ENCODE measurements at regions not wholly inside any gene's neighbourhood (a gene's known extent, or its start where the extent isn't known, plus 50 kb on each side); places are given as distances from the start of the nearest gene placed in this dataset.

- Histone ChIP-seq H3K9me3 (ENCODE audit: low read depth, low read length) (peaks cover 4% of the 10 kb centered on the region; the same call in 1 of the 2 replicates), H3K27ac (no peak overlapping the region), H3K4me3 (no peak overlapping the region), H3K9ac (ENCODE audit: insufficient read length) (no peak overlapping the region), H3K36me3 (ENCODE audit: insufficient read depth, low read length) (no peaks in the 10 kb centered on the region)
- no peak for TF ChIP-seq FOXP2 (optimal IDR thresholded peaks at IDR 0.05; ENCODE audit: control extremely low read depth, extremely low read length, insufficient read depth)
- no peak for TF ChIP-seq POLR2AphosphoS5 (IDR thresholded peaks at IDR 0.05; ENCODE audit: borderline replicate concordance, low read depth, low read length)
- no peak for TF ChIP-seq EZH2 (IDR thresholded peaks at IDR 0.05)
- no peak for DNase-seq (ENCODE audit: low read depth, low spot score)
These were observed 198.2 kb upstream of the COPS8 start for GRCh38 chr2:236887531-236887930.

- DNase-seq (ENCODE audit: low read depth, low spot score) = no peak
- Histone ChIP-seq H3K36me3 (ENCODE audit: insufficient read depth, low read length) (no peaks in the 10 kb centered on the region), H3K27ac (no peak overlapping the region), H3K9me3 (ENCODE audit: low read depth, low read length) (no peaks in the 10 kb centered on the region), H3K4me3 (no peak overlapping the region), H3K9ac (ENCODE audit: insufficient read length) (no peak overlapping the region)
- TF ChIP-seq FOXP2 (optimal IDR thresholded peaks at IDR 0.05; ENCODE audit: control extremely low read depth, extremely low read length, insufficient read depth) (no peak), POLR2AphosphoS5 (IDR thresholded peaks at IDR 0.05; ENCODE audit: borderline replicate concordance, low read depth, low read length) (no peak), EZH2 (IDR thresholded peaks at IDR 0.05) (no peak)
These were observed 197.5 kb upstream of the COPS8 start for GRCh38 chr2:236887953-236888793.

GRCh38 chr2:236888794-236889780 lies 196.6 kb upstream of the COPS8 start:
- TF ChIP-seq POLR2AphosphoS5 (IDR thresholded peaks at IDR 0.05; ENCODE audit: borderline replicate concordance, low read depth, low read length) (no peak), FOXP2 (optimal IDR thresholded peaks at IDR 0.05; ENCODE audit: control extremely low read depth, extremely low read length, insufficient read depth) (no peak), EZH2 (IDR thresholded peaks at IDR 0.05) (no peak)
- no peak overlapping the region for H3K27ac ChIP-seq

GRCh38 chr2:236889791-236890704 lies 195.6 kb upstream of the COPS8 start:
- DNase-seq (ENCODE audit: low read depth, low spot score) = no peak
- Histone ChIP-seq H3K4me3 (no peak overlapping the region), H3K36me3 (ENCODE audit: insufficient read depth, low read length) (no peaks in the 10 kb centered on the region), H3K9me3 (ENCODE audit: low read depth, low read length) (no peaks in the 10 kb centered on the region), H3K9ac (ENCODE audit: insufficient read length) (no peak overlapping the region), H3K27ac (no peak overlapping the region)
- TF ChIP-seq EZH2 (IDR thresholded peaks at IDR 0.05) (no peak), POLR2AphosphoS5 (IDR thresholded peaks at IDR 0.05; ENCODE audit: borderline replicate concordance, low read depth, low read length) (no peak), FOXP2 (optimal IDR thresholded peaks at IDR 0.05; ENCODE audit: control extremely low read depth, extremely low read length, insufficient read depth) (no peak)

More at GRCh38 chr2:236888794-236889780, 196.6 kb upstream of the COPS8 start:
- H3K9ac ChIP-seq (ENCODE audit: insufficient read length) = no peak overlapping the region
- no peaks in the 10 kb centered on the region for H3K36me3 ChIP-seq (ENCODE audit: insufficient read depth, low read length)
- no peak overlapping the region for H3K4me3 ChIP-seq
- no peaks in the 10 kb centered on the region for H3K9me3 ChIP-seq (ENCODE audit: low read depth, low read length)
- DNase-seq (ENCODE audit: low read depth, low spot score) = no peak

- H3K9ac ChIP-seq (ENCODE audit: insufficient read length) = no peak overlapping the region
- TF ChIP-seq FOXP2 (optimal IDR thresholded peaks at IDR 0.05; ENCODE audit: control extremely low read depth, extremely low read length, insufficient read depth) = no peak
- no peaks in the 10 kb centered on the region for H3K9me3 ChIP-seq (ENCODE audit: low read depth, low read length)
- H3K4me3 ChIP-seq = no peak overlapping the region
- no peak for DNase-seq (ENCODE audit: low read depth, low spot score)
- H3K36me3 ChIP-seq (ENCODE audit: insufficient read depth, low read length) = no peaks in the 10 kb centered on the region
- H3K27ac ChIP-seq = no peak overlapping the region
These were observed 193.0 kb upstream of the COPS8 start for GRCh38 chr2:236892721-236893120.

- Histone ChIP-seq H3K36me3 (ENCODE audit: insufficient read depth, low read length) (no peaks in the 10 kb centered on the region), H3K4me3 (no peak overlapping the region), H3K9ac (ENCODE audit: insufficient read length) (no peak overlapping the region), H3K27ac (no peak overlapping the region), H3K9me3 (ENCODE audit: low read depth, low read length) (no peaks in the 10 kb centered on the region)
- TF ChIP-seq POLR2AphosphoS5 (IDR thresholded peaks at IDR 0.05; ENCODE audit: borderline replicate concordance, low read depth, low read length) (no peak), EZH2 (IDR thresholded peaks at IDR 0.05) (no peak), FOXP2 (optimal IDR thresholded peaks at IDR 0.05; ENCODE audit: control extremely low read depth, extremely low read length, insufficient read depth) (no peak)
- no peak for DNase-seq (ENCODE audit: low read depth, low spot score)
These were observed 190.9 kb upstream of the COPS8 start for GRCh38 chr2:236894791-236895190.

- DNase-seq (ENCODE audit: low read depth, low spot score) = no peak
- TF ChIP-seq EZH2 (IDR thresholded peaks at IDR 0.05) = no peak
- TF ChIP-seq POLR2AphosphoS5 (IDR thresholded peaks at IDR 0.05; ENCODE audit: borderline replicate concordance, low read depth, low read length) = no peak
- no peak for TF ChIP-seq FOXP2 (optimal IDR thresholded peaks at IDR 0.05; ENCODE audit: control extremely low read depth, extremely low read length, insufficient read depth)
These were observed 190.2 kb upstream of the COPS8 start for GRCh38 chr2:236895497-236895896.

More at GRCh38 chr2:236895497-236895896, 190.2 kb upstream of the COPS8 start:
- H3K9ac ChIP-seq (ENCODE audit: insufficient read length) = no peak overlapping the region
- H3K27ac ChIP-seq = no peak overlapping the region
- H3K36me3 ChIP-seq (ENCODE audit: insufficient read depth, low read length) = no peaks in the 10 kb centered on the region
- no peaks in the 10 kb centered on the region for H3K9me3 ChIP-seq (ENCODE audit: low read depth, low read length)
- H3K4me3 ChIP-seq = no peak overlapping the region
